AG09309 (cell line): ENCODE measurements at regions not wholly inside any gene's neighbourhood (a gene's known extent, or its start where the extent isn't known, plus 50 kb on each side); places are given as distances from the start of the nearest gene placed in this dataset.

Experiments used
- DNase-seq: peaks from one replicate; pipeline ENCODE4 v3.0.0-alpha.2; 2010; ENCODE audit warnings: low read depth
- H3K4me3 ChIP-seq: 2 replicates; pipeline ENCODE4 v1.5.1; 2011; ENCODE audit warnings: mild to moderate bottlenecking, low read depth, low read length, moderate library complexity; ENCODE audit not compliant: control insufficient read depth
- CTCF ChIP-seq: IDR thresholded peaks from 2 replicates; pipeline ENCODE4 v1.5.1; 2011; ENCODE audit warnings: mild to moderate bottlenecking, low read depth, low read length, inconsistent platforms; ENCODE audit not compliant: insufficient read depth, control insufficient read depth; ENCODE audit errors: missing control alignments

GRCh38 chr4:81982846-81983540 is 390.8 kb downstream of the HNRNPD start:
- no peak overlapping the region for H3K4me3 ChIP-seq
- no peak for DNase-seq
- no peak for TF ChIP-seq CTCF

- no peak overlapping the region for H3K4me3 ChIP-seq
- no peak for DNase-seq
- no peak for TF ChIP-seq CTCF
Measured at GRCh38 chr4:81981218-81981617, 392.6 kb downstream of the HNRNPD start.

GRCh38 chr4:81974523-81974922 is 399.3 kb downstream of the HNRNPD start:
- DNase-seq, result no peak
- no peak overlapping the region for H3K4me3 ChIP-seq
- TF ChIP-seq CTCF, result no peak

- no peak for TF ChIP-seq CTCF
- H3K4me3 ChIP-seq, result no peak overlapping the region
- DNase-seq, result no peak
Measured at GRCh38 chr4:81971637-81972381, 402.0 kb downstream of the HNRNPD start.

- H3K4me3 ChIP-seq, result no peak overlapping the region
- TF ChIP-seq CTCF, result no peak
- no peak for DNase-seq
Measured at GRCh38 chr4:81971061-81971460, 402.7 kb downstream of the HNRNPD start.

- no peak overlapping the region for H3K4me3 ChIP-seq
- TF ChIP-seq CTCF, result no peak
- no peak for DNase-seq
Measured at GRCh38 chr4:81970454-81970853, 403.3 kb downstream of the HNRNPD start.
